ENCODE measurements at regions not wholly inside any gene's neighbourhood (a gene's known extent, or its start where the extent isn't known, plus 50 kb on each side); places are given as distances from the start of the nearest gene placed in this dataset.

DNA sequence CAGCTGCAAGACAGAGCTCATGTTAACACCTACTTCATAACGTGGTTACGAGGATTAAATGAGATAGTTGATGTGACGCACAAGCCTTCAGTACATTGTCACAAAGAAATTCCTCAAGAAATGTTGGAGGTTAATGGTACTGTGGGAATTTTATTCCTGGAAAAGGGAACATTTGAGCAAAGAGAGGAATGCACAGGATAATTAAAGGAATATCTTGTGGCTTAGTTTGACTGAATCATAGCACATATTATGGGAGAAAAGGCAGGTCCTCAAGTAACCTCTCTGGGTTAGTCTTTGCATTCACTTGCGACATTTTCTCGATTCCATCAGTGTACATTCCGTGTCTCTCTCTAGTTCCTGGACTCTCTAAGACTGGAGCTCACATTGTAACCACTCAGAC, 300.2 kb upstream of the DUSP10 start:
- Histone ChIP-seq H4K20me1 (ENCODE audit: insufficient read depth, low read length, poor library complexity, severe bottlenecking) (no peaks in the 10 kb centered on the region), H3K79me2 (ENCODE audit: insufficient read depth, low read length) (no peaks in the 10 kb centered on the region), H3K4me1 (ENCODE audit: insufficient read depth, low read length, poor library complexity, severe bottlenecking) (peaks cover 12% of the 10 kb centered on the region), H3K4me2 (ENCODE audit: low read depth, low read length, poor library complexity, severe bottlenecking) (no peak overlapping the region), H3F3A (ENCODE audit: low read depth) (no peaks in the 10 kb centered on the region), H3K9me3 (ENCODE audit: insufficient read depth, low read depth, low read length) (no peaks in the 10 kb centered on the region), H3K36me3 (ENCODE audit: insufficient read depth, low read length) (no peaks in the 10 kb centered on the region), H3K9me2 (replicated peaks; ENCODE audit: low read depth, low read length) (no peaks in the 10 kb centered on the region), H2AFZ (ENCODE audit: low read length) (no peak overlapping the region), H3K9ac (ENCODE audit: low read depth, low read length, poor library complexity, severe bottlenecking) (no peak overlapping the region), H3K4me3 (ENCODE audit: low read length, poor library complexity, severe bottlenecking) (no peak overlapping the region), H3K27me3 (ENCODE audit: insufficient read depth, low read length, poor library complexity, severe bottlenecking) (no peaks in the 10 kb centered on the region)
- TF ChIP-seq EZH2phosphoT487 (IDR thresholded peaks at IDR 0.05; ENCODE audit: borderline replicate concordance), result no peak
- TF ChIP-seq, protein P1, sequence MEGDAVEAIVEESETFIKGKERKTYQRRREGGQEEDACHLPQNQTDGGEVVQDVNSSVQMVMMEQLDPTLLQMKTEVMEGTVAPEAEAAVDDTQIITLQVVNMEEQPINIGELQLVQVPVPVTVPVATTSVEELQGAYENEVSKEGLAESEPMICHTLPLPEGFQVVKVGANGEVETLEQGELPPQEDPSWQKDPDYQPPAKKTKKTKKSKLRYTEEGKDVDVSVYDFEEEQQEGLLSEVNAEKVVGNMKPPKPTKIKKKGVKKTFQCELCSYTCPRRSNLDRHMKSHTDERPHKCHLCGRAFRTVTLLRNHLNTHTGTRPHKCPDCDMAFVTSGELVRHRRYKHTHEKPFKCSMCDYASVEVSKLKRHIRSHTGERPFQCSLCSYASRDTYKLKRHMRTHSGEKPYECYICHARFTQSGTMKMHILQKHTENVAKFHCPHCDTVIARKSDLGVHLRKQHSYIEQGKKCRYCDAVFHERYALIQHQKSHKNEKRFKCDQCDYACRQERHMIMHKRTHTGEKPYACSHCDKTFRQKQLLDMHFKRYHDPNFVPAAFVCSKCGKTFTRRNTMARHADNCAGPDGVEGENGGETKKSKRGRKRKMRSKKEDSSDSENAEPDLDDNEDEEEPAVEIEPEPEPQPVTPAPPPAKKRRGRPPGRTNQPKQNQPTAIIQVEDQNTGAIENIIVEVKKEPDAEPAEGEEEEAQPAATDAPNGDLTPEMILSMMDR (conservative IDR thresholded peaks at IDR 0.05; ENCODE audit: low read length), result no peak

DNA sequence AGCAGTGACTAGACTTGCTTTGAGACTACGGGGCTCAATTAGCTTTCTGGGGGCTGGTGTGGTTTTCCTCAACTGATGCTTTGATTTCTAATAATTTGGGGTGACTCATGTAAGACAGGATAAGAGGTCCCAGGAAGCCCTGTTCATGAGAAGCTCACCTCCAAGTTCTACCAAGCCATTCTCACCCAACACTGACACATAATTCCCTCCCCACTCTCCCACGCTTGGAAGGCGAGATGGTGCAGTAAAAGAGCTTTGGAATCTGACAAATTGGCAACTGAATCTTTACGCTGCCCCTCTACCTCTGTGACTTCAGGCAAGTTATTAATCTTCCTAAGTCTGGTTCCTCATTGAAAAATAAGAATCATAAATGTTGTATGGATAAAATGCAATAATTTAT, 299.1 kb upstream of the DUSP10 start:
- peaks cover 7% of the 10 kb centered on the region for H3K4me1 ChIP-seq (ENCODE audit: insufficient read depth, low read length, poor library complexity, severe bottlenecking)
- no peaks in the 10 kb centered on the region for H3K9me3 ChIP-seq (ENCODE audit: insufficient read depth, low read depth, low read length)
- H3K79me2 ChIP-seq (ENCODE audit: insufficient read depth, low read length), result no peaks in the 10 kb centered on the region
- H3K4me2 ChIP-seq (ENCODE audit: low read depth, low read length, poor library complexity, severe bottlenecking), result no peak overlapping the region
- no peaks in the 10 kb centered on the region for H3K9me2 ChIP-seq (replicated peaks; ENCODE audit: low read depth, low read length)
- H2AFZ ChIP-seq (ENCODE audit: low read length), result no peak overlapping the region
- H3F3A ChIP-seq (ENCODE audit: low read depth), result no peaks in the 10 kb centered on the region
- H4K20me1 ChIP-seq (ENCODE audit: insufficient read depth, low read length, poor library complexity, severe bottlenecking), result no peaks in the 10 kb centered on the region
- no peak for TF ChIP-seq EZH2phosphoT487 (IDR thresholded peaks at IDR 0.05; ENCODE audit: borderline replicate concordance)
- TF ChIP-seq, protein P1 (conservative IDR thresholded peaks at IDR 0.05; ENCODE audit: low read length), result no peak
- H3K4me3 ChIP-seq (ENCODE audit: low read length, poor library complexity, severe bottlenecking), result no peak overlapping the region
- H3K27me3 ChIP-seq (ENCODE audit: insufficient read depth, low read length, poor library complexity, severe bottlenecking), result no peaks in the 10 kb centered on the region
- H3K36me3 ChIP-seq (ENCODE audit: insufficient read depth, low read length), result no peaks in the 10 kb centered on the region
- H3K9ac ChIP-seq (ENCODE audit: low read depth, low read length, poor library complexity, severe bottlenecking), result no peak overlapping the region

DNA sequence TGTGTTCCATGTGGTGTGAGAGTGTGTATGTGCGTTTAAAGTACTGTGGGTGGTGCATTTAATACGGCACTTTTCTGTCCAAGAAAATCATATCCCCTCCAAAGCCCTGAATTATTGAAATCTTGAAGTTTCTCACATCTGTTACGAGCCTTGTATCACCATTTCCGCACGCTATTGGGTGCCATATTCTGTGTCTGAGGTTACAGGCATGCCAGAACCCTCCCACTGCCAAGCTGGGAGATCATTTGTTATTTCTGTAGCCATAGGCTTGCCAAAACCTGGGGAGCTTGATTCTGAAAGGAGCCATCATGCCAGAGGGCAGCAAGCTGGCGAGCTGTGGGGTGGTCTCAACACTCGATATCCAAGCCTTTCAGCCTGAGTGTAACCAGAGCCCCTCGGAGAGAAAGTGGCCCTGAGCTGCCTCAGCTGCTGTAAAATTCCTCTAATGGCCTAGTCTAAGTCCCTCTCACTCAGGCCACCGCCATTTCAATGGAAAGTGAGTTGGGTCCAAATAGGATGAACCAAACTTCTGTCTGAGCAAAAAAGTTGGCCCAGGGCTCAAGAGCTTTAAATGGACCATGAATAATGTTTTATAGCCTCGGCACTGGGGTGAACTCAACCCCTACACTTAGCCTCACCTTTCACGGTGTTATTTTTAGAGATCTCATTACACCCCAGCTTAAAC, 298.4 kb upstream of the DUSP10 start:
- H3K36me3 ChIP-seq (ENCODE audit: insufficient read depth, low read length), result no peaks in the 10 kb centered on the region
- no peaks in the 10 kb centered on the region for H3K27me3 ChIP-seq (ENCODE audit: insufficient read depth, low read length, poor library complexity, severe bottlenecking)
- H3K9me3 ChIP-seq (ENCODE audit: insufficient read depth, low read depth, low read length), result no peaks in the 10 kb centered on the region
- H3K9me2 ChIP-seq (replicated peaks; ENCODE audit: low read depth, low read length), result no peaks in the 10 kb centered on the region
- no peaks in the 10 kb centered on the region for H4K20me1 ChIP-seq (ENCODE audit: insufficient read depth, low read length, poor library complexity, severe bottlenecking)
- no peak overlapping the region for H2AFZ ChIP-seq (ENCODE audit: low read length)
- no peak overlapping the region for H3K9ac ChIP-seq (ENCODE audit: low read depth, low read length, poor library complexity, severe bottlenecking)
- H3K4me3 ChIP-seq (ENCODE audit: low read length, poor library complexity, severe bottlenecking), result no peak overlapping the region
- H3K4me2 ChIP-seq (ENCODE audit: low read depth, low read length, poor library complexity, severe bottlenecking), result no peak overlapping the region
- peaks cover 7% of the 10 kb centered on the region for H3K4me1 ChIP-seq (ENCODE audit: insufficient read depth, low read length, poor library complexity, severe bottlenecking)
- no peaks in the 10 kb centered on the region for H3K79me2 ChIP-seq (ENCODE audit: insufficient read depth, low read length)
- no peaks in the 10 kb centered on the region for H3F3A ChIP-seq (ENCODE audit: low read depth)
- TF ChIP-seq, protein P1 (conservative IDR thresholded peaks at IDR 0.05; ENCODE audit: low read length), result no peak
- TF ChIP-seq EZH2phosphoT487 (IDR thresholded peaks at IDR 0.05; ENCODE audit: borderline replicate concordance), result no peak
